ENCODE measurements at regions not wholly inside any gene's neighbourhood (a gene's known extent, or its start where the extent isn't known, plus 50 kb on each side); places are given as distances from the start of the nearest gene placed in this dataset.

- TF ChIP-seq MEF2A (IDR thresholded peaks at IDR 0.05; ENCODE audit: borderline replicate concordance, low read depth) (no peak), CTCF (IDR thresholded peaks at IDR 0.05) (no peak), RXRA (IDR thresholded peaks at IDR 0.05; ENCODE audit: borderline replicate concordance, low read depth) (no peak), TAF1 (IDR thresholded peaks at IDR 0.05; ENCODE audit: borderline replicate concordance, low read depth, low read length) (no peak)
- TF ChIP-seq, protein P1, sequence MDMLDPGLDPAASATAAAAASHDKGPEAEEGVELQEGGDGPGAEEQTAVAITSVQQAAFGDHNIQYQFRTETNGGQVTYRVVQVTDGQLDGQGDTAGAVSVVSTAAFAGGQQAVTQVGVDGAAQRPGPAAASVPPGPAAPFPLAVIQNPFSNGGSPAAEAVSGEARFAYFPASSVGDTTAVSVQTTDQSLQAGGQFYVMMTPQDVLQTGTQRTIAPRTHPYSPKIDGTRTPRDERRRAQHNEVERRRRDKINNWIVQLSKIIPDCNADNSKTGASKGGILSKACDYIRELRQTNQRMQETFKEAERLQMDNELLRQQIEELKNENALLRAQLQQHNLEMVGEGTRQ (IDR thresholded peaks at IDR 0.05; ENCODE audit: borderline replicate concordance, low read depth, low read length): no peak
Observed at GRCh38 chr11:97732011-97732632, 1288.6 kb upstream of the CNTN5 start.

All from SK-N-SH (cell line).